HG03097 (cell line): ENCODE measurements at regions not wholly inside any gene's neighbourhood (a gene's known extent, or its start where the extent isn't known, plus 50 kb on each side); places are given as distances from the start of the nearest gene placed in this dataset.
"Not testable (repeated sequence)": the region's sequence is repeated elsewhere in the genome, so short reads cannot be mapped to it uniquely, and the experiment has no call there.

Source experiments
- ATAC-seq: cut with Tn5 transposase; IDR thresholded peaks from one replicate; pipeline ENCODE4 v1.9.1; 2021; ENCODE audit not compliant: unreplicated experiment, low FRiP score

DNA sequence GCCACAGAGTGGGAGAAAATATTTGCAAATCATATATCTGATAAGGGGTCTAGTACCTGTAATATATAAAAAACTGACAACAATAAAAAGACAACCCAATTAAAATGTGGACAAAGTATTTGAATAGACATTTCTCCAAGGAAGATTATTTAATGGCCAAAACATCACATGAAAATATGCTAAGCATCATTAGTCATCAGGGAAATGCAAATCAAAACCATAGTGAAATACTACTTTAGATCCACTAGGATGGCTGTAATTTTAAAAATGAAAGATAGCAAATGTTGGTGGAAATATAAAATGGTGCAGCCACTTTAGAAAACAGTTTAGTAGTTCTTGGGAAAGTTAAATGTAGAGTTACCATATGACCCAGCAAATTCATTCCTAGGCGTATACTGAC lies 118.7 kb upstream of the KIF26B start:
- ATAC-seq = no peak

DNA sequence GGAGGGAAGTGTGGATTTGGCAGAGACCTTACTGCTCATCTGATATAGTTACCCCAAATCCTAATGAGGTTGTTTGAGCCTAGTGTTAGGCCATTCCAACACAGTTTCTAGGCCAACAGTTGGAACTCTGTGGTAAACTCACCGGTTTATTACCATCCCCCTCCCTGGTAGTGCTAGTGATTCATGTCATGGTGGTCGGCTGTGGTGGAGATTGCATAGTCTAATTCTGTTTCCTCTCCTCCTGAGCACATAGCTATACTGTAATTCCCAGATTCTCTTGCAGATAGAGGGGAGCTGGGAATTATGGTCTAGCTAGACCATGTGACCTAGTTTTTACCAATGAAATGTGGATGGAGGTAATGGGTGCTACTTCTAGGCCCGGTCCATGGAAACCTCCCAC lies 123.7 kb upstream of the KIF26B start:
- no peak for ATAC-seq

DNA sequence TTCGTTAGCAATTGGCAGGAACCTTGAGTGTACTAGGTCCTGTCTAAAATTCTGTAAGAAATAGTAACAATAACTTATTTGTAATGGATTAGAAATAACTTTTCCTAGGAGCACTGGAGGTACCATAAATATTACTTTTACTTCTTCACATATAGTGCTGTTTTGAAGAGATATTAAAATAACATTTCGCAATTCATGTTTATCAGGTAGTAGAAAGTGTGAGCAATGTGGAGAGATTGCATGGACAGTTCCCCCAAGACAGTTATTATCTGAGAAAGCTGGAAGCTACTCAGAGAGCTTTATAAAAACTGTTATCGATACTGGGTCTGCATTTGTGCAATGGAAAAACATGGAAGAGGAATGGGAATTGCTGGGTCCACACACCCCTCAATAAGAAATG lies 128.5 kb upstream of the KIF26B start:
- ATAC-seq = no peak

DNA sequence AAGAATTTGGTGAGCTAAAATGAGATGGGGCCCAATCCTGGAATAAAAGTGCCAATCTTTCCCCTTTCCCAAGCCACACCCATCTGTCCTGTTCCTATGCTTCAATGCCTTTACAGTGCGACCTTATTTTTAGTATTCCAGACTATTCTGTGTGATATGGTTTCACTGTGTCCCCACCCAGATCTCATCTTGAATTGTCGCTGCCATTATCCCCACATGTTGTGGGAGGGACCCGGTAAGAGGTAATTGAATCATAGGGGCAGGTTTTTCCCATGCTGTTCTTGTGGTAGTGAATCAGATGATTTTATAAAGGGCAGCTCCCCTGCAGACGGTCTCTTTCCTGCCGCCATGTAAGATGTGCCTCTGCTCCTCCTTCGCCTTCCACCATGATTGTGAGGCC lies 129.3 kb upstream of the KIF26B start:
- ATAC-seq = no peak

DNA sequence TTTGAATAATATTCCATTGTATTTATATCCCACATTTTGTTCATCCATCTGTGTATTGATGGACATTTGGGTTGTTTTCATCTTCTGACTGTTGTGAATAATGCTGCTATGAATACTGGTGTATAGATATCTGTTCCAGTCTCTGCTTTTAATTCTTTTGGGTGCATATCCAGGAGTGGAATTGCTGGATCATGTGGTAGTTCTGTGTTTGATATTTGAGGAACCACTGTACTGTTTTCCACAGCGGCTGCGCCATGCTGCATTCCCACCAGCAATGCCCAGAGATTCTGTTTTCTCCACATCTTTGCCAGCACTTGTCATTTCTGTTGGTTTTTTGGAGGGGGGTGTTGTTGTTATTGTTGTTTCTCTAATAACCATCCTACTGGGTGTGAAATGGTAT lies 131.6 kb upstream of the KIF26B start:
- no peak for ATAC-seq

DNA sequence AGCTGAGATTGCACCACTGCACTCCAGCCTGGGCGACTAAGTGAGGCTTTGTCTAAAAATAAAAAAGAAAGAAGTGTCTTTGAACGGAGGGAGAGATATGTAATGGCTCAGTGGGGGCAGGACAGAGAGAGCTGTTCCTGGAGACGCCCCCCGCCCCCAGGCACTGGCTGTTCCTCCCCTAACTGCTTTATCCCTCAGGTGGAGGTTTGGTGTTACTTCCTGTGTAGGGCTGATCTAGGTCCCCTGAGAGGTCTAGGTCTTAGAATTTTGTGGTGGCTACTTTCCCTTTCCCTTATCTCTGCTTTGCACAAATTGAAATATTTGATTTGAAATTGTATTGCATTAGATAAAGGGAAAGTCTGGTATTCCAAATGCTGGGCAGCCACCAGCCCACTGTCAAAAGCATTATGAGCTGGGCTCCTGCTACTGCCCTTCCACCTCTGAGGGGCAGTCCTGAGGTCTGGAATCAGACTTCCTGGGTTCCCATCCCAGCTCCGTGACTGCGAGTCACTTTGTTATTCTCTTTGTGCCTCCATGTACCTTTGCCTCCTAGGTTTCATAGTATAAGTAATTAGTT lies 134.8 kb upstream of the KIF26B start:
- ATAC-seq = no peak

DNA sequence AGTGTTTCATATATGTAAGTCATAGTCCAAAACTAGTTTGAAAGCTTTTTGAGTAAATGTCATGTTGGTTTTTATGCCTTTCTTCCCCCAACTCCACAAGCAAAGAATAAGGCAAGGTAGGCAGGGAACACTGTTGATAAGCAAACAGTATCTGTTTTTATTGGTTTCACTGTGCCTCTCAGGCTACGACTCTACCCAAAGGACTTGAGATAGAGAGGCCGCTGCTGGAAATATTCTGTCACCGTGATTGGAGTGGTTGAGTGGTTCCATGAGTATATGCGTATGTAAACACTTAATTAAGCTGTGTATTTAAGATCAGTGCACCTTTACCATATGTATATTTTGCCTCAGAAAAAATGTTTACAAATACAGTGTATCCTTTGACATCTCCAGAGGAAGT lies 138.1 kb upstream of the KIF26B start:
- ATAC-seq = no peak

DNA sequence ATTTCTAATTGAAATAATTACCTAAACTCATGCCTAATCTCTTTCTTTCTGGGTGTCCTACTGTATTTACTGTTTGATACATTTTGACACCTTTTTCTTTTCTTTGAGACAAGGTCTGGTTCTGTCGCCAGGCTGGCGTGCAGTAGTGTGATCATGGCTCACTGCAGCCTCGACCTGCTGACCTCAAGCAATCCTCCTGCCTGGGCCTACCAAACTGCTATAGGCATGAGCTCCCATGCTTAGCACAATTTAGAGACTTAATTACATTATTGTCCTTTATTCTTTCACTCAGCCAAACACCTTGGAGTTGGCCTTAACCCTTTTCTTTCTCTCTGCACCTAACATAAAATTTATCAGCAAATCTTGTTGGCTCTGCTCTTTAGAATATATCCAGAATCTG lies 139.8 kb upstream of the KIF26B start:
- no peak for ATAC-seq

DNA sequence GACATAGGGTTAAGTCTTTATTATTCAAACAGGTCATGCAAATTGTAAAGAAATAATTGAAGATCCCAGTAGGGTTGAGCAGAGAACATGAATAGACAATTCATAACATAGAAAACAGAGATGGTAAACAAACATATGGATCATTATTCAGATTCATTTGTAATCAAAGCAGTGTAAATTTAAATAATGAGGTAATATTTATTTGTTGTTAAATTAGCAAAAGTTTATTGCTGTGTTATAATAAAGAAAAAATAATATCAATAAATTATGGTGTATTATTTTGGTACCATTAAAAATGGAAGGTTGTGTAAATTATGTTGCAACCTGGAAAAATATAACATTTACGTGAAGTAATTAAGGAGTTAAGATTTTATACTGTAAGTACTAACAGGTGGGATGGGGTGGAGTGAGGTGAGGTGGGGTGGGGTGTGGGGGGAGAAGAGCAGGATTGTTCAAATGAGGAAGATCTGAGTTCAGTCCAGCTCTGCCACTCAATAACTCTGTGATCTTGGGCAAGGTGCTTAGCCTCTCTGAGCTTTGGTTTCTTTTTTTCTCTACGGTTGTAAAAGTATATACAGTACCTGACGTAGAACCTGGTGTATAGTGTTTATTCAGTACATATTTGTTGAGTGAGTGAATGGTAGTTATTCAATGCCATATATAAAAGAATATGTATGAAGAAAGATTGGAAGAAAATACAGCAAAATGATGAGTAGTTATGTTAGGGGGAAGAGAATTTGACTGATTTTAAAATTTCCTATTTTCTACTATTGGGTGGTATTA lies 140.3 kb upstream of the KIF26B start:
- ATAC-seq = no peak

DNA sequence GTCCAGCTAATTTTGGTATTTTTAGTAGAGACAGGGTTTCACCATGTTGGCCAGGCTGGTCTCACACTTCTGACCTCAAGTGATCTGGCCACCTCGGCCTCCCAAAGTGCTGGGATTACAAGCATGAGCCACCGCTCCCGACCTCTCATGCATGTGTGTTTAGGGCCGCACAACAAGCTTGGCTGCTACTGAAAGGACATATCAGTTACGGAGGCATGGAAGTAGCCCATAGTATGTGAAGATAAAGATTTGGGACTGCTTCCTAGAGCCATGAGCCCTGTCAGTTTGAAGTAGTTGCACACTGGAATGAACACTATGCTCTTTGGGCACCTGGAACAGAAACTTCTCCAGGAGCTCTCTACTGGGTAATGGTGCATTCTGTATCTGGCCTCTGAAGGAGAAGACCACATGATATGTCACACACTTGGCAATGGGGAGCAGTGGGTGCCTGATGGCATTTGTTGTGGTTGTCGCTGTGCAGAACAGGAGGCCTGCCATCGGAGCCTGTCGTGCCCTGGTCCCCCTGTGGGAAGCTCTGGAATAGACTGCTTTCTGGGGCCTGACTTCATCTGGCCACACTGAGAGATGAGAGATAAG lies 144.7 kb upstream of the KIF26B start:
- no peak for ATAC-seq

DNA sequence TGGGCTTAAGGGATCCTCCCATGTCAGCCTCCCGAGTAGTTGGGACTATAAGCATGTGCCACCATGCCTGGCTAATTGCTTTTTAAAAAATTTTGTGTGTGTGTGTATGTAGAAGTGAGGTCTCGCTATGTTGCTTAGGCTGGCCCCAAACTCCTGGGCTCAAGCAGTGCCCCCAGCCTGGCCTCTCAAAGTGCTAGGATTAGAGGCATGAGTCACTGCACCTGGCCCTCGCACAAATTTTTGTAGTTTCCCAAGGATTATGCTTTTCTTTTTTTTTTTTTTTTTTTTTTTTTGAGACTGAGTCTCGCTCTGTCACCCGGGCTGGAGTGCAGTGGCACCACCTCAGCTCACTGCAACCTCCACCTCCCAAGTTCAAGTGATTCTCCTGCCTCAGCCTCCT lies 144.4 kb upstream of the HNRNPU start:
- ATAC-seq = no peak

DNA sequence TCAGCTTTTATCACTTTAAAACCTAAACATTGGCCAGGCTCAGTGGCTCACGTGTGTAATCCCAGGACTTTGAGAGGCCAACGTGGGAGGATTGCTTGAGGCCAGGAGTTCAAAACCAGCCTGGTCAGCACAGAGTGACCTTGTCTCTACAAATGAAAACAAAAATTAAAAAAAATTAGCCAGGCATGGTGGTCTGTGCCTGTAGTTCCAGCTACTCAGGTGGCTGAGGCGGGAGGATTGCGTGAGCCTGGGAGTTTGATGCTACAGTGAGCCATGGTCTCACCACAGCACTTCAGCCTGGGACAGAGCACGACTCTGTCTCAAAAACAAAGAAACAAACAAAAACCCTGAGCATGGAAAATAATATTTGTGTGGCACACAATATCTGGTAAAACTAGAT lies 143.5 kb upstream of the HNRNPU start:
- no peak for ATAC-seq

DNA sequence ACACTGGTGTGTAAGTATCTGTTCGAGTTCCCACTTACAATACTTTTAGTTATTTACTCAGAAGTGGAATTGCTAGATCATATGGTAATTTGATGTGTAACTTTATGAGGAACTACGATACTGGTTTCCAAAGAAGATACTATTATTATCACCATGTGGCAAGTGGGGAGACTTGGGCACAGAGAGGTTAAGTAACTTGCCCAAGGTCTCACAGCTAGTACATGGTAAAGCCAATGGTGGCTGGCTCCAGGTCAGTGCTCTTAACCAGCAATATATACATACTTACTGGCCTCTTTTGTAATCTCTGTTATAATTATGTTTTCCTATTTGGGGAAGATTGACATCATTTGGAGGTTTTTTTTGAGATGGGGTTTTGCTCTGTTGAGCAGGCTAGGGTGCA lies 138.9 kb upstream of the HNRNPU start:
- no peak for ATAC-seq

DNA sequence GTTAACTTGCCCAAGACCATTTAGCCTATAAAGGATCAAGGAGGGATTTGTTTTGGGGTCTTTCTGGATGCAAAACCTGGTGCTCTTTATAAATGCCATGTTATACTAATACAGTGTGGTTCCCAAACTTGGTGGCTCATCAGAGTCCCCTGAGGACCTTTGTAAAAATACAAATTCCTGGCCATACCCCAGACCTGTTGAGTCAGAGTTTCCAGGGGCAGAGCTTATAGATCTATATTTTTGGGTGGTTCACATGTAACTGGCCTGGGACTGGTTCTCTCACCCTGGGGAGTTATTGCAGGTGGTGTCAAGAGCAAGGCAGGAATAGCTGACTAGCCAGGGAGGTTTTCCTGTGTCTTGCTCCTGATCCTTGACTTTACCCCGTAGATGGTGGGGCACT lies 136.9 kb upstream of the HNRNPU start:
- ATAC-seq = no peak

DNA sequence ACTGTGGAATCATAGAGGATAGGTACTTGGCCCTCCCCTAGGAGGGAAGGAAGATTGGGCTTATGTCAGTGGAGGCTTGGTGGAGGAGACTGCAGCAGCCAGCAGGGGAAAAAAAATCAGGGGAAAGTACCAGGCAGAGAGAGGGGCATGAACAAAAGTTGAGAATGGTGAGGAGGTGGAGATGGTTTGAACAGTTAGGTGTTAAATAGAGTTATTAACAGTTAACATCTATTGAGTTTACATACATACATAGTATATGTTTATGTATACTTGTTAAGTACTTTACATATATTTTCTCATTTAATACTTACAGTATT lies 136.5 kb upstream of the HNRNPU start:
- no peak for ATAC-seq

DNA sequence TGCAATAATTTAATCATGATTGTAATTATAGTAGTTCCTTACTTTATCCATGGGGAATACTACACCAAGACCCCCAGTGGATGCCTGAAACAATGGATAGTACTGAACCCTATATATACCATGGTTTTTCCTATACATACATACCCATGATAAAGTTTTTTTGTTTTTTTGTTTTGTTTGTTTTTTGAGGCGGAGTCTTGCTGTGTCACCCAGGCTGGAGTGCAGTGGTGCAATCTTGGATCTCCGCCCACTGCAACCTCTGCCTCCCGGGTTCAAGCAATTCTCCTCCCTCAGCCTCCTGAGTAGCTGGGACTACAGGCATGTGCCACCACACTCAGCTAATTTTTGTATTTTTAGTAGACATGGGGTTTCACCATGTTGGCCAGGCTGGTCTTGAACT lies 135.3 kb upstream of the HNRNPU start:
- ATAC-seq = not testable (repeated sequence)

DNA sequence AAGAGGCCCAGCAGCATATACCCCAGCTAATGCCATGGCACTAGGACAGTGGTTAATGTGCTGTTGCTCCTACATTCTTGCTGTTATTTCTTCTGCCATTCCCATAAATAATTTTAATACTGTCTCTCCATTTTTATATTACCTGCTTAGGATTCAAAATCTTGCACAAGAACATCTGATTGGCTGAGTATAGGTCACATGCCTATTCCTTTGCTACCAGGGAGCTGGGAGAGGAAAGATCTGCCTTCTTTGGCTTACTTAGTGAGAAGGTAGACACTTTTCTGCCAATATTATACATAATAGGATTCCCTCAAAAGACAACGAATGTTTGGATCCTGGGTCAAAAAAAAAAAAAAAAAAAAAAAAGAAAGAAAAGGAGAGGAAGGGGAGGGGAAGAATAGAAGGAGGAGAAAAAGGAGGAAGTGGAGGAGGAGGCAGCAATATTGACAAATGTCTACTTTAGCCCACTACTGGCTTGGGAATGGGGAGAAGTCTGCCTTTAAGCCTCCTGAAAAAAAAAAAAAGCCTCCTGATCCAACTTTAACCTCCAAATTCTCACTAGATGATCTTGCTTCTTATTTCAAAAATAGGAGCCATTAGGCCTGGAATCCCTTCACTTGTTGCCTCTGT lies 134.5 kb upstream of the HNRNPU start:
- ATAC-seq = no peak

DNA sequence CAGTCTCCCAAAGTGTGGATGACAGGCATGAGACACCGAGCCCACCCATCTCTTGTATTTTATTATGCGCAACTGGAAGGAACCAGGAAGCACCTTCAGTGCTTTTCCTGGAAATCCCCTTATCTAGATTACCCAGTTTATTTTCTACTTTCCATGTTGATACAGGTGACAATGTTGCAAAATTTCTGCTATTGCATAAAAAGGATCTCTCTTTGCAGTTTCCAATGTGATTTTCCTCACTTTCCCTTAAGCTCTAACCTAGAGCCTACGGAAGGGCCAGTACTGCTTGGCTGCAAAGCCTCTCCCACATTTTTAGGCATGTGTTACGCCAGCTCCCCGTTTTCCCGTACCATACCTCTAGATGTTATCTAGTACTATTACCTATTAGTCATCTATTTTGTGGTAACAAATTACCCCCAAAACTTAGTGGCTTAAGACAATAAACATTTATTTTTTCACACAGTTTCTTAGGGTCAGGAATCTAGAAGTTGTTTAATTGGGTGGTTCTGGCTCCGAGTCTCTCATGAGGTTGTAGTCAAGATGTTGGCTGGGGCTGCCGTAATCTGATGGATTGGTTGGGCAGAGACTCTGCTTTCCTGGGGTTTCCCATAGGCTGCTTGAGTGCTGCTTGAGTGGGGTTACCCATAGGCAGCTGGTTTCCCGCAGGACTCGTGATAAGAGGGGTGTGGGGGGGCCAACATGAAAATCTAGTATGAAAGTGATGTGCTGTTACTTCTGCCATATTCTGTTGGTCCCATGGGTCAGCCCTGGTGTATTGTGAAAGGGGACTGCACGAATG lies 131.5 kb upstream of the HNRNPU start:
- ATAC-seq = no peak

DNA sequence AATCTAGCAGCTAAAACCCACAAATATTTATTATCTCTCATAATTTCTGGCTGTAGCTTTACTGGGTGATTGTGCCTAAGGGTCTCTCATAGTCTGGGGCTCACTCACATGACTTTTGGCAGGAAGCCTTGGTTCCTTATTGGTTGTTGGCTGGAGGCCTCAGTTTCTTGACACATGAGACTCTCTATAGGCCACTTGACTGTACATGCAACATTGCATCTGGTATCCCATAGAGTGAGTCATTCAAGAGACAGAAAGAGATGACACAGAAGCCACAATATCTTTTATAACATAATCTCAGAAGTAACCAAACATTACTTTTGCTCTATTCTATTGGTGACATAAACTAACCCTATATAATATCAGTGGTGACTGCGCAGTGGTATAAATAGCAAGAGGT lies 128.5 kb upstream of the HNRNPU start:
- ATAC-seq = no peak

DNA sequence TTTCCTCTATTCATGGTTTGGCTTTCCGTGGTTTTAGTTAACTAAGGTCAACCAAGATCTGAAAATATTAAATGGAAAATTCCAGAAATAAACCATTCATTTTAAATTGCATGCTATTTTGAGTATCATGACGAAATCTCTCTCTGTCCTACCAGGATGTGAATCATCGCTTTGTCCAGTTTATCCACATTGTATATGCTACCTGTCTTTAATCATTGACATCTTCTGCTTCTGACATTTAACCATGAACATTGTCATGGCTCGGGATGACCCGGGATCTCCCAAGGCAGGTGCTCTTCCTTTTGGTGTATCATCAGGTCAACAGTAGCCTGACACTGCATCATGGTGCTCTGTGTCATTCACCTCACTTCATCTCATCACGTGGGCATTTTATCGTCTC lies 125.5 kb upstream of the HNRNPU start:
- no peak for ATAC-seq

DNA sequence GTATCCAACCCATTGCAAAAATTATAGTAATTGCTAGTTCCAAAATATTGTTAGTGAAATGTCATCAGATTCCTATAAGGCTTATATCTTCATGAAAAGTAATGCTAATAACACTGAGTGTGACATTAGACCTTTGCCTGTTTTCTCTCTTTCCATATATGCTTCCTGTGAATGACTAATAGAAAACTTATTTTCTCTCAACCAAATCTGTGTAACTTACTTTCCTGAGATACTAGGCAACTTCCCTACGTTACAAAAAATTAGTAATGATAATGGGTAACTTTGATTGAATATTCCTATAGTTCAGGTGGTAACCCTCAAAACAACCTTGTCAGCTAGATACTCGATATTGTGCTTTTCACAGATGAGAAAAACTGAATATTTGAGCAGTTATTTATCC lies 124.2 kb upstream of the HNRNPU start:
- ATAC-seq = no peak
